ENCODE measurements at regions not wholly inside any gene's neighbourhood (a gene's known extent, or its start where the extent isn't known, plus 50 kb on each side); places are given as distances from the start of the nearest gene placed in this dataset.
"Not testable (repeated sequence)": the region's sequence is repeated elsewhere in the genome, so short reads cannot be mapped to it uniquely, and the experiment has no call there.

DNA sequence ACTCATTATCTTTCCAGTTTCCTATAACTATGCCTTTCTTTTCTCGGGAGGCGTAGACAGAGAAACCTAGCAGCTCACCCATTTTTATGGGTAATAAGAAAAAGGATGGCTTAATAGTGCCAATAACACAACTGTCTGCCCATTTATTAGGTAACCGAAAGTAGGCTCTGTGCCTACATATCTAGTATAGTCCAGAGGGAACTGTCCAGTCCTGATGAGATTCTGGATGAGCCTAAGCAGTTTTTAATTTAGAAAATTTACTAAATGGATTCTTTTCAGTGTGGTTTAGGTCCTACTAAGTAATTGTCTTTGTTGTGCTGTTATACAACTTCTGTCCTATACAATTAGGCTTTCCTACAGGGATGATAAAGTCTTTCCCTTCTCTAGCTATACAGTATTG, 157.6 kb downstream of the UNC93B1 start:
- not testable (repeated sequence) for TF ChIP-seq POLR2A (IDR thresholded peaks at IDR 0.05)
- TF ChIP-seq, protein P1, sequence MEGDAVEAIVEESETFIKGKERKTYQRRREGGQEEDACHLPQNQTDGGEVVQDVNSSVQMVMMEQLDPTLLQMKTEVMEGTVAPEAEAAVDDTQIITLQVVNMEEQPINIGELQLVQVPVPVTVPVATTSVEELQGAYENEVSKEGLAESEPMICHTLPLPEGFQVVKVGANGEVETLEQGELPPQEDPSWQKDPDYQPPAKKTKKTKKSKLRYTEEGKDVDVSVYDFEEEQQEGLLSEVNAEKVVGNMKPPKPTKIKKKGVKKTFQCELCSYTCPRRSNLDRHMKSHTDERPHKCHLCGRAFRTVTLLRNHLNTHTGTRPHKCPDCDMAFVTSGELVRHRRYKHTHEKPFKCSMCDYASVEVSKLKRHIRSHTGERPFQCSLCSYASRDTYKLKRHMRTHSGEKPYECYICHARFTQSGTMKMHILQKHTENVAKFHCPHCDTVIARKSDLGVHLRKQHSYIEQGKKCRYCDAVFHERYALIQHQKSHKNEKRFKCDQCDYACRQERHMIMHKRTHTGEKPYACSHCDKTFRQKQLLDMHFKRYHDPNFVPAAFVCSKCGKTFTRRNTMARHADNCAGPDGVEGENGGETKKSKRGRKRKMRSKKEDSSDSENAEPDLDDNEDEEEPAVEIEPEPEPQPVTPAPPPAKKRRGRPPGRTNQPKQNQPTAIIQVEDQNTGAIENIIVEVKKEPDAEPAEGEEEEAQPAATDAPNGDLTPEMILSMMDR (IDR thresholded peaks at IDR 0.05): not testable (repeated sequence)

Measured in esophagus squamous epithelium (tissue), 4 donors.